ENCODE measurements at regions not wholly inside any gene's neighbourhood (a gene's known extent, or its start where the extent isn't known, plus 50 kb on each side); places are given as distances from the start of the nearest gene placed in this dataset.

DNA sequence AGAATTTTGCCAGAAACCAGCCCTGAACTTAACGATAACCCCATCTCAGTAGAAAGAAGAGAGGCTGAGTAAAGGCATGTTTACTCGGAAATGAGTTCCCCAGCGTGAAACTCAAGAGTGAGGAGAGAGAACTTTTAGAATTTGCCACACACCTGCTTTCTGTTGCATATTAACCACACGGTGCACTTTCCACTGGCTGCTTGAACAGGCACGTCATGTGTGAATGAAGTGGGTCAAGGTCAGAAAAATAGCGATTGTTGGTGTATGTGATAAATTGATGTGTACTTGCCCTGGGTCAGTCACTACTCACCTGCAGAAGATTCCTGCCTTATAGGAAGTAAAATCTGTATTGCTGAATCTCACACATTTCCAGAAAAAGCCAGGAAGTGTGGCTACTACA lies 395.7 kb downstream of the TRIML1 start:
- TF ChIP-seq, protein P1, sequence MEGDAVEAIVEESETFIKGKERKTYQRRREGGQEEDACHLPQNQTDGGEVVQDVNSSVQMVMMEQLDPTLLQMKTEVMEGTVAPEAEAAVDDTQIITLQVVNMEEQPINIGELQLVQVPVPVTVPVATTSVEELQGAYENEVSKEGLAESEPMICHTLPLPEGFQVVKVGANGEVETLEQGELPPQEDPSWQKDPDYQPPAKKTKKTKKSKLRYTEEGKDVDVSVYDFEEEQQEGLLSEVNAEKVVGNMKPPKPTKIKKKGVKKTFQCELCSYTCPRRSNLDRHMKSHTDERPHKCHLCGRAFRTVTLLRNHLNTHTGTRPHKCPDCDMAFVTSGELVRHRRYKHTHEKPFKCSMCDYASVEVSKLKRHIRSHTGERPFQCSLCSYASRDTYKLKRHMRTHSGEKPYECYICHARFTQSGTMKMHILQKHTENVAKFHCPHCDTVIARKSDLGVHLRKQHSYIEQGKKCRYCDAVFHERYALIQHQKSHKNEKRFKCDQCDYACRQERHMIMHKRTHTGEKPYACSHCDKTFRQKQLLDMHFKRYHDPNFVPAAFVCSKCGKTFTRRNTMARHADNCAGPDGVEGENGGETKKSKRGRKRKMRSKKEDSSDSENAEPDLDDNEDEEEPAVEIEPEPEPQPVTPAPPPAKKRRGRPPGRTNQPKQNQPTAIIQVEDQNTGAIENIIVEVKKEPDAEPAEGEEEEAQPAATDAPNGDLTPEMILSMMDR (IDR thresholded peaks at IDR 0.05), result no peak
- TF ChIP-seq POLR2AphosphoS5 (IDR thresholded peaks at IDR 0.05; ENCODE audit: low read depth, low read length) (no peak), TCF7L2 (IDR thresholded peaks at IDR 0.05; ENCODE audit: low read depth, low read length) (no peak), SIN3A (IDR thresholded peaks at IDR 0.05; ENCODE audit: borderline replicate concordance, insufficient read depth, low read depth, low read length) (no peak)
